ENCODE measurements at regions not wholly inside any gene's neighbourhood (a gene's known extent, or its start where the extent isn't known, plus 50 kb on each side); places are given as distances from the start of the nearest gene placed in this dataset.

DNA sequence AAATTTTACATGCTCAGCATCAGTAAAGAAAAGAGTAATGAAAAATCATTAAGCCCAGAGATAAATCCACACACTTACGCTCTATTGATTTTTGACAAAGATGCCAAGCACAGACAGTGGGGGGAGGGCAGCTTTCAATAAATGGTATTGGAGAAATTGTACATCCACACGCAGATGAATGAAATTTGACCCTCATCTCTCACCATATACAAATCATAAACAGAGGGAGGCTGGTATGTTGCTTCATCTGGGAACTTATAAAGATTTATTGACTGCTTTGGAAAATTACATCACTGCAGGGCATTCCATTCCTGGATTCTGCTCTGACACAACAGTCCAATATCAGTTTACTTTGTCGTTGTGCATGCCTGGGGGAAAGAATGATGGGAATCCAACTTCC is 58.4 kb upstream of the XAGE1A start (continued):
- TF ChIP-seq, protein P1, sequence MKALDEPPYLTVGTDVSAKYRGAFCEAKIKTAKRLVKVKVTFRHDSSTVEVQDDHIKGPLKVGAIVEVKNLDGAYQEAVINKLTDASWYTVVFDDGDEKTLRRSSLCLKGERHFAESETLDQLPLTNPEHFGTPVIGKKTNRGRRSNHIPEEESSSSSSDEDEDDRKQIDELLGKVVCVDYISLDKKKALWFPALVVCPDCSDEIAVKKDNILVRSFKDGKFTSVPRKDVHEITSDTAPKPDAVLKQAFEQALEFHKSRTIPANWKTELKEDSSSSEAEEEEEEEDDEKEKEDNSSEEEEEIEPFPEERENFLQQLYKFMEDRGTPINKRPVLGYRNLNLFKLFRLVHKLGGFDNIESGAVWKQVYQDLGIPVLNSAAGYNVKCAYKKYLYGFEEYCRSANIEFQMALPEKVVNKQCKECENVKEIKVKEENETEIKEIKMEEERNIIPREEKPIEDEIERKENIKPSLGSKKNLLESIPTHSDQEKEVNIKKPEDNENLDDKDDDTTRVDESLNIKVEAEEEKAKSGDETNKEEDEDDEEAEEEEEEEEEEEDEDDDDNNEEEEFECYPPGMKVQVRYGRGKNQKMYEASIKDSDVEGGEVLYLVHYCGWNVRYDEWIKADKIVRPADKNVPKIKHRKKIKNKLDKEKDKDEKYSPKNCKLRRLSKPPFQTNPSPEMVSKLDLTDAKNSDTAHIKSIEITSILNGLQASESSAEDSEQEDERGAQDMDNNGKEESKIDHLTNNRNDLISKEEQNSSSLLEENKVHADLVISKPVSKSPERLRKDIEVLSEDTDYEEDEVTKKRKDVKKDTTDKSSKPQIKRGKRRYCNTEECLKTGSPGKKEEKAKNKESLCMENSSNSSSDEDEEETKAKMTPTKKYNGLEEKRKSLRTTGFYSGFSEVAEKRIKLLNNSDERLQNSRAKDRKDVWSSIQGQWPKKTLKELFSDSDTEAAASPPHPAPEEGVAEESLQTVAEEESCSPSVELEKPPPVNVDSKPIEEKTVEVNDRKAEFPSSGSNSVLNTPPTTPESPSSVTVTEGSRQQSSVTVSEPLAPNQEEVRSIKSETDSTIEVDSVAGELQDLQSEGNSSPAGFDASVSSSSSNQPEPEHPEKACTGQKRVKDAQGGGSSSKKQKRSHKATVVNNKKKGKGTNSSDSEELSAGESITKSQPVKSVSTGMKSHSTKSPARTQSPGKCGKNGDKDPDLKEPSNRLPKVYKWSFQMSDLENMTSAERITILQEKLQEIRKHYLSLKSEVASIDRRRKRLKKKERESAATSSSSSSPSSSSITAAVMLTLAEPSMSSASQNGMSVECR (CRISPR knock-in tag; IDR thresholded peaks at IDR 0.05; ENCODE audit: borderline replicate concordance), result no peak
- TF ChIP-seq NFATC4 (CRISPR knock-in tag; IDR thresholded peaks at IDR 0.05) (no peak), ZNF671 (CRISPR knock-in tag; IDR thresholded peaks at IDR 0.05) (no peak), RELA (CRISPR knock-in tag; IDR thresholded peaks at IDR 0.05; ENCODE audit: borderline replicate concordance) (no peak), CBFB (CRISPR knock-in tag; IDR thresholded peaks at IDR 0.05; ENCODE audit: low read depth) (no peak), FOXP1 (CRISPR knock-in tag; IDR thresholded peaks at IDR 0.05; ENCODE audit: borderline replicate concordance) (no peak), MYBL2 (CRISPR knock-in tag; IDR thresholded peaks at IDR 0.05) (no peak), JAZF1 (CRISPR knock-in tag; IDR thresholded peaks at IDR 0.05) (no peak), SOX15 (CRISPR knock-in tag; IDR thresholded peaks at IDR 0.05) (no peak), GTF2I (CRISPR knock-in tag; conservative IDR thresholded peaks at IDR 0.05) (no peak), JUN (CRISPR knock-in tag; IDR thresholded peaks at IDR 0.05) (no peak), KAT7 (CRISPR knock-in tag; IDR thresholded peaks at IDR 0.05; ENCODE audit: borderline replicate concordance) (no peak), ZNF396 (CRISPR knock-in tag; IDR thresholded peaks at IDR 0.05; ENCODE audit: borderline replicate concordance) (no peak)
- TF ChIP-seq, protein P2, sequence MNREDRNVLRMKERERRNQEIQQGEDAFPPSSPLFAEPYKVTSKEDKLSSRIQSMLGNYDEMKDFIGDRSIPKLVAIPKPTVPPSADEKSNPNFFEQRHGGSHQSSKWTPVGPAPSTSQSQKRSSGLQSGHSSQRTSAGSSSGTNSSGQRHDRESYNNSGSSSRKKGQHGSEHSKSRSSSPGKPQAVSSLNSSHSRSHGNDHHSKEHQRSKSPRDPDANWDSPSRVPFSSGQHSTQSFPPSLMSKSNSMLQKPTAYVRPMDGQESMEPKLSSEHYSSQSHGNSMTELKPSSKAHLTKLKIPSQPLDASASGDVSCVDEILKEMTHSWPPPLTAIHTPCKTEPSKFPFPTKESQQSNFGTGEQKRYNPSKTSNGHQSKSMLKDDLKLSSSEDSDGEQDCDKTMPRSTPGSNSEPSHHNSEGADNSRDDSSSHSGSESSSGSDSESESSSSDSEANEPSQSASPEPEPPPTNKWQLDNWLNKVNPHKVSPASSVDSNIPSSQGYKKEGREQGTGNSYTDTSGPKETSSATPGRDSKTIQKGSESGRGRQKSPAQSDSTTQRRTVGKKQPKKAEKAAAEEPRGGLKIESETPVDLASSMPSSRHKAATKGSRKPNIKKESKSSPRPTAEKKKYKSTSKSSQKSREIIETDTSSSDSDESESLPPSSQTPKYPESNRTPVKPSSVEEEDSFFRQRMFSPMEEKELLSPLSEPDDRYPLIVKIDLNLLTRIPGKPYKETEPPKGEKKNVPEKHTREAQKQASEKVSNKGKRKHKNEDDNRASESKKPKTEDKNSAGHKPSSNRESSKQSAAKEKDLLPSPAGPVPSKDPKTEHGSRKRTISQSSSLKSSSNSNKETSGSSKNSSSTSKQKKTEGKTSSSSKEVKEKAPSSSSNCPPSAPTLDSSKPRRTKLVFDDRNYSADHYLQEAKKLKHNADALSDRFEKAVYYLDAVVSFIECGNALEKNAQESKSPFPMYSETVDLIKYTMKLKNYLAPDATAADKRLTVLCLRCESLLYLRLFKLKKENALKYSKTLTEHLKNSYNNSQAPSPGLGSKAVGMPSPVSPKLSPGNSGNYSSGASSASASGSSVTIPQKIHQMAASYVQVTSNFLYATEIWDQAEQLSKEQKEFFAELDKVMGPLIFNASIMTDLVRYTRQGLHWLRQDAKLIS (CRISPR knock-in tag; IDR thresholded peaks at IDR 0.05; ENCODE audit: borderline replicate concordance), result no peak
- TF ChIP-seq, protein P3, sequence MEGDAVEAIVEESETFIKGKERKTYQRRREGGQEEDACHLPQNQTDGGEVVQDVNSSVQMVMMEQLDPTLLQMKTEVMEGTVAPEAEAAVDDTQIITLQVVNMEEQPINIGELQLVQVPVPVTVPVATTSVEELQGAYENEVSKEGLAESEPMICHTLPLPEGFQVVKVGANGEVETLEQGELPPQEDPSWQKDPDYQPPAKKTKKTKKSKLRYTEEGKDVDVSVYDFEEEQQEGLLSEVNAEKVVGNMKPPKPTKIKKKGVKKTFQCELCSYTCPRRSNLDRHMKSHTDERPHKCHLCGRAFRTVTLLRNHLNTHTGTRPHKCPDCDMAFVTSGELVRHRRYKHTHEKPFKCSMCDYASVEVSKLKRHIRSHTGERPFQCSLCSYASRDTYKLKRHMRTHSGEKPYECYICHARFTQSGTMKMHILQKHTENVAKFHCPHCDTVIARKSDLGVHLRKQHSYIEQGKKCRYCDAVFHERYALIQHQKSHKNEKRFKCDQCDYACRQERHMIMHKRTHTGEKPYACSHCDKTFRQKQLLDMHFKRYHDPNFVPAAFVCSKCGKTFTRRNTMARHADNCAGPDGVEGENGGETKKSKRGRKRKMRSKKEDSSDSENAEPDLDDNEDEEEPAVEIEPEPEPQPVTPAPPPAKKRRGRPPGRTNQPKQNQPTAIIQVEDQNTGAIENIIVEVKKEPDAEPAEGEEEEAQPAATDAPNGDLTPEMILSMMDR (IDR thresholded peaks at IDR 0.05), result no peak

Measured in WTC11 (cell line).